ENCODE measurements at regions not wholly inside any gene's neighbourhood (a gene's known extent, or its start where the extent isn't known, plus 50 kb on each side); places are given as distances from the start of the nearest gene placed in this dataset.
"Not testable (repeated sequence)": the region's sequence is repeated elsewhere in the genome, so short reads cannot be mapped to it uniquely, and the experiment has no call there.

GRCh38 chr5:92237896-92238295 is 854.8 kb upstream of the ARRDC3 start:
- Mint-ChIP-seq H3K4me3 (no peak overlapping the region), H3K4me1 (no peaks in the 10 kb centered on the region), H3K36me3 (ENCODE audit: low read depth) (no peaks in the 10 kb centered on the region), H3K27me3 (no peaks in the 10 kb centered on the region), H3K27ac (no peak overlapping the region), H3K9me3 (ENCODE audit: low read depth) (peaks cover 3% of the 10 kb centered on the region)
- POLR2A ChIA-PET: no interaction called here
- DNase-seq (no peak), ATAC-seq (no peak)
- CTCF ChIA-PET: no interaction called here
- intact Hi-C loops (cut with DNase I, micrococcal nuclease): no loop called here

DNA sequence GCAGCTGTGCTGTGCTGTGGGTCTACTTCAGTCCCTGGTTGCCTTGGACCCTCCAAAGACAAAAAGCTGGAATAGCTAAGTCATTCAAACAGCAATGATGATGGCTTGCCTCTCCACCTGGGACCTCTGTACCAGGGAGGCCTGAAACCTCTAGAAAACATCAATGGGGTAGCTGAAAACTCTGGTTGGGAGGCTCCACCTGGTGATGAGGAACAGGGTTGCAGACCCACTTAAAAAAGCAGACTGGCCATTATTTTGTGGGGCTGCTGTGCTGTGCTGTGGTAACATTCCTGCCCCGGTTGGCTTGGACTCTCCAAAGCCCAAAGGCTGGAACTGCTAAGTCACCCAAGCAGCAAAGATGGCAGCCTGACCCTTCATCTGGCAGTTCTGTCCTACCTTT is 839.3 kb upstream of the ARRDC3 start:
- Mint-ChIP-seq H3K4me3 (no peak overlapping the region), H3K27me3 (no peaks in the 10 kb centered on the region), H3K9me3 (ENCODE audit: low read depth) (peaks cover 13% of the 10 kb centered on the region), H3K36me3 (ENCODE audit: low read depth) (no peaks in the 10 kb centered on the region), H3K27ac (no peak overlapping the region), H3K4me1 (no peaks in the 10 kb centered on the region)
- DNase-seq (no peak), ATAC-seq (no peak)
- intact Hi-C loops (cut with DNase I, micrococcal nuclease): no loop called here
- CTCF ChIA-PET: no interaction called here
- POLR2A ChIA-PET: no interaction called here

GRCh38 chr5:92216852-92217251 is 833.7 kb upstream of the ARRDC3 start:
- H3K27me3 Mint-ChIP-seq; ATAC-seq; intact Hi-C loops (cut with DNase I, micrococcal nuclease); POLR2A ChIA-PET; H3K4me3 Mint-ChIP-seq; CTCF ChIA-PET; DNase-seq; H3K27ac Mint-ChIP-seq; H3K36me3 Mint-ChIP-seq (ENCODE audit: low read depth); H3K4me1 Mint-ChIP-seq: not testable (repeated sequence)
- peaks cover 17% of the 10 kb centered on the region for H3K9me3 Mint-ChIP-seq (ENCODE audit: low read depth)

DNA sequence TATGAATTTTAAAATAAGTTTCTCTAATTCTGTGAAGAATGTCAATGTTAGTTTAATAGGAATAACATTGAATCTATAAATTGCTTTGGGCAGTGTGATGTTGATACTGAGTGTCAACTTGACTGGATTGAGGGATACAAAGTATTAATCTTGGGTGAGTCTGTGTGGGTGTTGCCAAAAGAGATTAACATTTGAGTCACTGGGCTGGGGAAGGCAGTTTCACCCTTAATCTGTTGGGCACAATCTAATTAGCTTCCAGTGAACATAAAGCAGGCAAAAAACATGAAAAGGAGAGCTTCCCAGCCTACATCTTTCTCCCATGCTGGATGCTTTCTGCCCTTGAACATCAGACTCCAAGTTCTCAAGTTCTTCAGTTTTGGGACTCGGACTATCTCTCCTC is 832.0 kb upstream of the ARRDC3 start:
- Mint-ChIP-seq H3K36me3 (ENCODE audit: low read depth) (no peaks in the 10 kb centered on the region), H3K4me3 (no peak overlapping the region), H3K9me3 (ENCODE audit: low read depth) (peaks cover 22% of the 10 kb centered on the region), H3K27me3 (no peaks in the 10 kb centered on the region), H3K27ac (no peak overlapping the region), H3K4me1 (no peaks in the 10 kb centered on the region)
- ChIA-PET POLR2A (no interaction called here), CTCF (no interaction called here)
- ATAC-seq: no peak
- intact Hi-C loops (cut with DNase I, micrococcal nuclease): no loop called here
- DNase-seq: no peak

DNA sequence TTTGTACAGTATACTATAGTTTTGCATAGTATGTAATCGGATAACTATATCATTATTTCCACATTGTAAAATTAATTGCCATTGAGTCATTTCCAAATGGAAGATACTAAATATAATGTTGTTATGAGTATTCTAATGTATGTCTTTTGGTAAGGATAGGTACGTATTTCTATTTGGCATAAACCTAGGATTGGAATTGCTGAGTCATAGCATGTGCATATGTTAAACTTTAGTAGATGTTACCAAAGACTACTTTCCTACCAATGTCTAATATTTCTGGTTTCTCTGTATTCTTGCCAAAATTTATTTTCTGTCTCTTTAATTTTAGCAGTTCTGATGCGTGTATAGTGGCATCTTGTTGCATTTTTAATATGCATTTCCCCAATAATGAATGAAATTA is 825.1 kb upstream of the ARRDC3 start:
- ATAC-seq: no peak
- DNase-seq: no peak
- POLR2A ChIA-PET: no interaction called here
- Mint-ChIP-seq H3K36me3 (ENCODE audit: low read depth) (no peaks in the 10 kb centered on the region), H3K4me1 (no peaks in the 10 kb centered on the region), H3K27me3 (no peaks in the 10 kb centered on the region), H3K9me3 (ENCODE audit: low read depth) (peaks cover 14% of the 10 kb centered on the region), H3K4me3 (no peak overlapping the region), H3K27ac (no peak overlapping the region)
- CTCF ChIA-PET: no interaction called here
- intact Hi-C loops (cut with DNase I, micrococcal nuclease): no loop called here

DNA sequence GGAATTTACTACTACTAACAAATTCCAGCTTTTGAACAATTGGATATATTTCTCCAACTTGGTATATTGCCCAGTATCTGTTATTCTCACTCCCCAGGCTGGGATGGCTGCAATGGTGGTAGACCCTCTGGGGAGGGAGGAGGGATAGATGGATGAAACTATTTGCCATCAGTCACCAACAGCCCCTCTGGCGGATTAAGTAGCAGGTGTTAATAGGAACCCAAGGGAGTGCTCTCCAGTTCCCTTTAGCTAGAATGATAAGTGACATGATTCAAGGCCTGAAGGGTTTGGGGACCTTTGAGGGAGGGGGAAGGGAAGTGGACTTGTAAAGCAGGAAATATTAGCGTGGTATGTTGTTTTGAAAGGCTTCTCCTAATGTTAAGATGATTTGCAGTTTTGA is 824.0 kb upstream of the ARRDC3 start:
- ChIA-PET POLR2A (no interaction called here), CTCF (no interaction called here)
- ATAC-seq (no peak), DNase-seq (no peak)
- intact Hi-C loops (cut with DNase I, micrococcal nuclease): no loop called here
- Mint-ChIP-seq H3K4me1 (no peaks in the 10 kb centered on the region), H3K9me3 (ENCODE audit: low read depth) (peaks cover 10% of the 10 kb centered on the region), H3K27me3 (no peaks in the 10 kb centered on the region), H3K27ac (no peak overlapping the region), H3K36me3 (ENCODE audit: low read depth) (no peaks in the 10 kb centered on the region), H3K4me3 (no peak overlapping the region)

- Mint-ChIP-seq H3K36me3 (ENCODE audit: low read depth) (no peaks in the 10 kb centered on the region), H3K4me3 (no peak overlapping the region), H3K27ac (no peak overlapping the region), H3K27me3 (no peaks in the 10 kb centered on the region), H3K9me3 (ENCODE audit: low read depth) (peaks cover 10% of the 10 kb centered on the region), H3K4me1 (no peaks in the 10 kb centered on the region)
- POLR2A ChIA-PET: no interaction called here
- ATAC-seq: no peak
- intact Hi-C loops (cut with DNase I, micrococcal nuclease): no loop called here
- DNase-seq: no peak
- CTCF ChIA-PET: no interaction called here
Measured at GRCh38 chr5:92206681-92207080, 823.6 kb upstream of the ARRDC3 start.

- H3K27ac Mint-ChIP-seq; H3K4me1 Mint-ChIP-seq; CTCF ChIA-PET; H3K9me3 Mint-ChIP-seq (ENCODE audit: low read depth); H3K36me3 Mint-ChIP-seq (ENCODE audit: low read depth); H3K4me3 Mint-ChIP-seq; DNase-seq; H3K27me3 Mint-ChIP-seq; ATAC-seq; intact Hi-C loops (cut with DNase I, micrococcal nuclease); POLR2A ChIA-PET: not testable (repeated sequence)
Measured at GRCh38 chr5:92199035-92199434, 815.9 kb upstream of the ARRDC3 start.

GRCh38 chr5:92181656-92182055 is 798.5 kb upstream of the ARRDC3 start:
- intact Hi-C loops (cut with DNase I, micrococcal nuclease): no loop called here
- POLR2A ChIA-PET: no interaction called here
- ATAC-seq (no peak), DNase-seq (no peak)
- no peaks in the 10 kb centered on the region for H3K27me3 Mint-ChIP-seq
- H3K4me1 Mint-ChIP-seq: no peaks in the 10 kb centered on the region
- H3K36me3 Mint-ChIP-seq (ENCODE audit: low read depth): no peaks in the 10 kb centered on the region
- no peak overlapping the region for H3K4me3 Mint-ChIP-seq
- CTCF ChIA-PET: no interaction called here
- no peak overlapping the region for H3K27ac Mint-ChIP-seq
- no peaks in the 10 kb centered on the region for H3K9me3 Mint-ChIP-seq (ENCODE audit: low read depth)

DNA sequence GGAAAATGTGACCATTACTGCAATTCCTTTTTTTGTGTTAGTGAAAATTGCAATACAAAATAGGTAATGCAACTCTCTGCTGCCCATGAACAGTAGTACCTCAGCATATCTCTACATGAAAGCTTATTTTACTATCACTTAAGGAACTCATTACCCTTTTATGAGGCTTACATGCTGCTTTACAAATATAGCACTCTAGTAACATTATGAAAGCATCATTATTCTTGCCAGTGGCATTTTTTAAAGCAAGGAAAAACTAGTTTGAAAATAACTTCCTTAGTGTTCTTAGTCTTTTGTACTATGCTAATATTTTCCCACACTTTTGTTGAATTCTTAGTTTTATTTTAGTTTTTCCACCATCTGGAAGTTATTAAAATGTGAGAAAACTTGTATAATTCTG is 797.3 kb upstream of the ARRDC3 start:
- Mint-ChIP-seq H3K4me3 (no peak overlapping the region), H3K36me3 (ENCODE audit: low read depth) (no peaks in the 10 kb centered on the region), H3K4me1 (no peaks in the 10 kb centered on the region), H3K27me3 (no peaks in the 10 kb centered on the region), H3K9me3 (ENCODE audit: low read depth) (no peaks in the 10 kb centered on the region), H3K27ac (no peak overlapping the region)
- CTCF ChIA-PET: no interaction called here
- DNase-seq: no peak
- no peak for ATAC-seq
- intact Hi-C loops (cut with DNase I, micrococcal nuclease): no loop called here
- POLR2A ChIA-PET: no interaction called here

- ChIA-PET CTCF (no interaction called here), POLR2A (no interaction called here)
- intact Hi-C loops (cut with DNase I, micrococcal nuclease): no loop called here
- Mint-ChIP-seq H3K4me3 (no peak overlapping the region), H3K4me1 (no peaks in the 10 kb centered on the region), H3K27me3 (no peaks in the 10 kb centered on the region), H3K9me3 (ENCODE audit: low read depth) (no peaks in the 10 kb centered on the region), H3K27ac (no peak overlapping the region), H3K36me3 (ENCODE audit: low read depth) (no peaks in the 10 kb centered on the region)
- no peak for DNase-seq
- ATAC-seq: no peak
Measured at GRCh38 chr5:92179651-92180050, 796.5 kb upstream of the ARRDC3 start.

GRCh38 chr5:92177926-92178487 is 794.9 kb upstream of the ARRDC3 start:
- Mint-ChIP-seq H3K9me3 (ENCODE audit: low read depth) (no peaks in the 10 kb centered on the region), H3K27ac (no peak overlapping the region), H3K4me1 (no peaks in the 10 kb centered on the region), H3K27me3 (no peaks in the 10 kb centered on the region), H3K4me3 (no peak overlapping the region), H3K36me3 (ENCODE audit: low read depth) (no peaks in the 10 kb centered on the region)
- CTCF ChIA-PET: no interaction called here
- intact Hi-C loops (cut with DNase I, micrococcal nuclease): no loop called here
- POLR2A ChIA-PET: no interaction called here
- no peak for DNase-seq
- ATAC-seq: no peak

GRCh38 chr5:92163906-92164305 is 780.8 kb upstream of the ARRDC3 start:
- no peak overlapping the region for H3K4me3 Mint-ChIP-seq
- no peaks in the 10 kb centered on the region for H3K36me3 Mint-ChIP-seq (ENCODE audit: low read depth)
- ChIA-PET POLR2A (no interaction called here), CTCF (no interaction called here)
- intact Hi-C loops (cut with DNase I, micrococcal nuclease): no loop called here
- DNase-seq: no peak
- H3K9me3 Mint-ChIP-seq (ENCODE audit: low read depth): no peaks in the 10 kb centered on the region
- ATAC-seq: no peak
- H3K4me1 Mint-ChIP-seq: no peaks in the 10 kb centered on the region
- H3K27ac Mint-ChIP-seq: no peak overlapping the region
- no peaks in the 10 kb centered on the region for H3K27me3 Mint-ChIP-seq

Data from activated CD4-positive, alpha-beta T cell treated with anti-CD3 and anti-CD28 coated beads for 36 hours (primary cell).